ENCODE measurements at regions not wholly inside any gene's neighbourhood (a gene's known extent, or its start where the extent isn't known, plus 50 kb on each side); places are given as distances from the start of the nearest gene placed in this dataset.

DNA sequence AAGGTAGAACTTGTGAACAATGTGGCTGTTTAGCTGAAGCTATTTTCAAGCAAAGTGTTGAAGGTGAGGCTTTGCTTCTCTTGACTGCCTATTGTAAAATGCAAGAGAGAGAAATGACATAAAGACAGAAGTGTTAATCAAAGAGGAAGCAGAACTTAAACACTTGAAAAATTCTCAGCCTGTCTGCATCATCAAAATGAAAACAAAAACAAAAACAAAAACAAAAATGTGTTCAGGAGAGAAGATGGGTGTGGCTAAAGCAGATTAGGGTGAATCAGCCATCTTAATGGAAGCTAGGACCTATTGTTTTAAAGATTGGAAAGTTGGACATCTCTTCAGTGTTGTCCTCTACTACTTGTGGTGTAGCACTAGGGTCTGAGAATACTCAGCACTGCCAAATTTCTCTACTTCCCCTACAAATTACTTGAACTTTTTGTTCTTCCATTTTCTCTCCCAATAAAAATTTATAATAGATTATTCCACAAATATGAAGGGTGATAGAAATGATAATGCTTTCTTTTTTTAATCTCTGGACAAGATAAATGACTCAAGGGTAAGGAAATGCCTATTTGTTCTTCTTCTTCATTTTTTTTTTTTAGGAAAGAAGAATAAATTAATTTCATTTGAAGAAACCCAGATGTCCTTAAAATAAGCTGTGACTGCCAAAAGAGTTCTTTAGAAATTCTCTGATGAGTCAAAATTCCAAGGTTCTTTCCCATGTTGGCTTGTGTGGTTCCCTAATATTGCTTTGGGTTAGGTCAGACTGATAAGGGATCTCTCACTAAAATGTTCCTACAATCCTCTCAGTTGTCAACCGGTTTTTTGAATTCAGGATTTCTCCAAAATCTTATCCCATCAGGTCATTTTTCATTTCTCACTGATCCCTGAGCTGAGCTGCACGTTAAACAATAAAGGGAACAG lies 571.2 kb upstream of the ZEB2 start:
- no peak for DNase-seq (ENCODE audit: low spot score)

DNA sequence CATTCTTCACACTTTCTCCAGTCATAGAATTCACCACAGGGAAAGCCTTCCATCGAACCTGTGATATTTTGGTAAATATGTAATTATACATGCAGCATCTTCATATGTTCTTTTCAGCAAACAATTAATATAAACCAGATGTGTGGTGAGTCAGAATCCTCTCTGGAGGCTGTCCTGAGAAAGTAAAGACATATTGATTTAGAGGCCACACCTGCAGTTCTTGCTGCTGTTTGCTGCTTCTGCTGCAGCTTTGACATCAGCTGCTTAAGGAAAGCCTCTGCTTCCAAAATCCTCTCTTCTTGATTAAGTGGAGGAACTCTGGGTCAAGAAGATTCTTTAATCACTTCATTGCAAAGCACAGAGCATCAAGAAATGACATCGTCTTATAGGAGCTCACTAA lies 568.8 kb upstream of the ZEB2 start:
- DNase-seq (ENCODE audit: low spot score), result no peak

DNA sequence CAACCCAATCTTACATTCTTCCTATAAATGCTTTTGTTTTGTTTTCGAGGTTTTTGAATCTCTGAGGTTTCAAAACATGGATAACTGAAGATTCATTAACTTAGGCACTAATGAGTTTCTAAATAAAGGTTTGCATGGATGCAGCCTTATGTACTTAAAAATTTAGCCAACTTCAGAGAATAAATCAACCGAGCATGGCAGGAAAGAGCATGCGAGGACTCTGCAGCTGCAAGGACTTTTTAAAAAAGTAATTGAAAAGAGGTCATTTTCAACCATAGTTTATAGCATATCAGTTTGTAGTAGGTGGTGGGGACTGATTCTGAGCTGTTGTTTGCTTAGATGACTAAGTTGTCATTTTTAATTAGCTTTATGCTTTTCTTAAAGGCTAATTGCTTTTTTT lies 567.0 kb upstream of the ZEB2 start:
- DNase-seq (ENCODE audit: low spot score), result no peak

DNA sequence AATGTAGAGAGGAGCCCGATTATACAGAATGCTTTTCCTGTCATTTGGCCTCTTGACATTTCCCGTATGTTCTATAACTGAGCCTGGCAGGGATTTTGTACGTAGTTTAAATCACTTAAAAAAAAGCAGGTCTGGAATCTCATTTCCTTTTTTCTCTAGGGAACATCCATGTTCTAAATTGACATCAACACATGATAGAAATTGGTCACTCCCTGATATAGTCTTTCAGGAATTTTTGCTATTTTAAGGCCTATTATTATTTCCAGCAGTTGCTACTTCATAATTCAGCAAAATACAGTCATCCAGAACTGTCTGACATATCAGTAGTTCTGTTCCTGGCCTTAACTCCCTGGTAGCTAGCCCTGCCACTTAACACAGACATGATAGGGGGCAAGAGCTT lies 565.7 kb upstream of the ZEB2 start:
- no peak for DNase-seq (ENCODE audit: low spot score)

DNA sequence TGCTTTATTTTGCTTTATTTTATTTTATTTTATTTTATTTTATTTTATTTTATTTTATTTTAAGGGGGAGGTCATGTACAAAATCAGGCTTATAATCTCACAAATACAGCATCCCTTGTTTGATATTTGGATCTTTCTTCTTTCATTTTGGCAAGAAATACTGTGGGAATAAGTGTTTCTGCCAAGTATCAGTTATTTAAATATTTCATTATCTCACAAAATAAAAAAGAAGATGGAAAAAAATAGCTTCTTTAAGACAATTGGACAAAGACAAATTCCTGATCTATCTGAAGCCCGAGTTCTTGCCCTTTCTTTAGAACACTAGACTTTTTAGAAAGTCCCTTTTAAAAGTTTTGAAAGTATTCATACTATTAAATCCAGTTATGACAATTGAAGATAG lies 560.5 kb upstream of the ZEB2 start:
- no peak for DNase-seq (ENCODE audit: low spot score)

DNA sequence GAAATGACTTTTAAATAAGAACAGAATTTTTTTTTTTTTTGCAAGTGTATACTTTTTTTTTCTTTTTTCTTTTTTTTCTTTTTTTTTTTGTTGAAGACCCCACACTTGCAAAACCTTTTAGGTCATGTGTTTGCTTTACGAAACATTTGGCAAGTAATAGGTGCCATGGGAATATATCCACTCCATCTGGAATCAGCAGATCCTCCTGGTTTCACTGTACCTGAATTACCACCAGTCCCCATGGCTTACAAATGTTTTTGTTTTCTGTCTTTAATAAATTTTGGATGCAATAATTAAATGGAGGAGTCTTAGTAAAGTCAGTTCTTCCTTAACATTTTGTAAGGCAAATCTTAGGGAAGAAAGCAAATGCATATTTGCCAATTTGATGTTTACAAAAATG lies 559.7 kb upstream of the ZEB2 start:
- DNase-seq (ENCODE audit: low spot score), result no peak

DNA sequence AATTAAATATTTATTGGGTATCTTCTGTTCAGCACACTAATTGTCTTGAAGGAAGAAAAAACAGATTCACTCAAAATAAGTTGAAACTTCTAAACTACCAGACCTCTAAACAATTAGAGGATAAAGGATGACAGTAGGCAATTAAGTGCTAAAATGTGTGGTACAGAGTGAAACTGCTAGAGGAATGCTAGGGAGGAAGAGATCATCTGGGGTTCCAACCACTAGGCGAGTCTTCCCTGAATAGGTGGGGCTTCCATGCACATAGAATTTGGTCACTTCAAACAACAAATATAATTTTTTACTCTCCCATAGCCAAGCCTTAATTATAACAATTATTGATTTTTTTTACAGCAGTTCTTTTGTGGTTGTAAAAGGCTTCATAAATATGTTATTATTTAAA lies 559.0 kb upstream of the ZEB2 start:
- DNase-seq (ENCODE audit: low spot score), result no peak

DNA sequence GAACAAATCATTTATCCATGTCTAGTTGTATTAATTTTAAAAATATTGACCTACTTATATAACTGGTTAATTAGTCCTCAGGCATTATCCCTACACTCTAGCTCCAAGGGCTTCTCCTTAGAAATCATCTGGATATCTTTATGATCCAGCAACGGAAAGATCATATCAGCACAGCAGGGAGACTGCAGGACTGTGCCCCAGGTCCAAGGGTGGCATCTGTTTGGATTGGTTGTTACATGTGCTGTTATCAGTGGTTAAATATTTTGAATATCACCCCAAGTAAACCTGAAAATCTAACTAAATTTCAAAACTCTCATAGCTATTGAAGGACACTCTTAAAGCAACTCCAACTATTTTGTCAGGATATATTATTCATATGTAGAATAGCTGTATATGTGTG lies 556.2 kb upstream of the ZEB2 start:
- DNase-seq (ENCODE audit: low spot score), result no peak

DNA sequence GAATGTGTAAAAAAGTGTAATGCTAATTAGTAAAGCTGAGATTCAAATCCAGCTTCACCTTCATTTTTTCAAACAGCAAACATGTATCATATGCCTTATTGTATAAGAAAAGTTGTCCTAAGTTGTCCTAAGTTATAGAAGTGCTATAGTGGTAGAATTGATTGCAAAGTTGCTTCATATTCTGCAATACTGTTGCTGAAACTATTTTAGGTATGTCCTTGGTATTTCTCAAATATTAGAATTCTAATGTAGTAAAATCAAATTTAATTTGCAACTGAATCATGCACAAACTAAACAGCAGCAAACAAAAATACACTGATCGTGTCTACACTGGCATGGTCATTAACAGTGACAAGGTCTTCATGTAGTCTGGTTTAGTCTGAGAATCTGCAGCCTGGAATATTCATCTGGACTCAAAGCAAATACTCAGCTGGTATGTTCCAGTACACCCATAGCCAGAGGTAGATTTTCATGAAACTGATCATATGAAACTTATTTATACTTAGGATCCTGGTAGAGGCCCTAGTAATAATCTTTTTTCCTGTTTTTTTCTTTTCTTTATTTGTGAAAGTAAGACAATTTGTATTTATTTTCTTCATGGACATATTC lies 555.6 kb upstream of the ZEB2 start:
- DNase-seq (ENCODE audit: low spot score), result no peak

DNA sequence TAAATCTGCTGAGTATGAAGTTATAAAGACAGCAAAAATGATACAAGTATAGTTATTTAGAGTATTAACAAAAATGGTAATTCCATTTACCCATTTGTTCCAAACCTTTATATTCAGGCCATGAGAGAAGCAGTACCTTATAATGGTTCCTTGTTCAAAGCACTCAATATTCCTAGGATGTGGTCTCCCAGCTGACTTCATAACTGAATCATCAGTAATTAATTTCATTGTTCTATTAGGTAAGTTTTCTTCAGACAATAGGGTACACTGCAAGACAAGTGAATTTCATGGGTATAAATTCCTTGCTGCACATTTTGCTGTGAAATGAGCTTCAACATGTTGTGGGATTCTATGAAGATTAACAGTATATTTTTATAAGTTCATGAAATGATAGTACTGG lies 550.8 kb upstream of the ZEB2 start:
- no peak for DNase-seq (ENCODE audit: low spot score)

DNA sequence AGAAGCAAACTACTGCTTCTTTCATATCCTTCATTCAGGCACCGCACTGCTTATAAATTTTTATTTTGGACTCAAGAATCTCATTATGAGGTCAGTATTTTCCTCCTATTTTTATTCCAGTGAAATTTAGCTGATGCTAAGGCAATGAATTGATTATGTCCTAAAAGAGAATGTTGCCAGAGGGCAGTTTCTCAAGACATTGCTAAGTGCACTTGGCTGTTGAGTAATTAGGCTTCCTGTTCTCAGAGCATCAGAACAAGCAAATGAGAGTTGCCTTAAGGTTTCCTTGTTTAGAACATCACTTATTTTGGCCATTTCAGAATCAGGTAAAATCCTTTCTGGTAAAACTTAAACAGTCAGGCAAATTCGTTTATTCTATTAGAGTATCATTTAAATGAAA lies 548.6 kb upstream of the ZEB2 start:
- DNase-seq (ENCODE audit: low spot score), result no peak

DNA sequence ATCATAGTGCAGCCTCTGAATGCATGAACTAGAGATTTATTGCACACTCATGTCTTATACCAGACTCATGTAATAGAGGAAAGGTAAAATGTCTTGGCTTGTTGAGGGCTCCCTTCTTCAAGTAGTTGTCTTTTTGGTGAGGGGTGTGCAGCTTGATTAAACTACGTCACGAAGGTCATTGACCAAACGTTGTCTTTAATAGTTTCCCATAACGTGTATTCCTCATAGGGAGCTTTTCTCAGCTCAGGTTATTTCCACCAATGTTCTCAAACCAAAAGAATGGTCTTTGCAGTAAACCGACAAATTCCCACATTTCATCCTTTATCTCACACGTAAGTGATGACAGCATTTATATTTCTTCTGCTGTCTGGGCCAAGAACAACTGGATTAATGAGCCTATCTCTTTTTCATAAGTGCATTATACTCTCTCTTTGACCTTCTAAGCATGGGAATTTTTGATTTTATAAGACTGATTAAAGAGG lies 547.7 kb upstream of the ZEB2 start:
- DNase-seq (ENCODE audit: low spot score), result no peak

DNA sequence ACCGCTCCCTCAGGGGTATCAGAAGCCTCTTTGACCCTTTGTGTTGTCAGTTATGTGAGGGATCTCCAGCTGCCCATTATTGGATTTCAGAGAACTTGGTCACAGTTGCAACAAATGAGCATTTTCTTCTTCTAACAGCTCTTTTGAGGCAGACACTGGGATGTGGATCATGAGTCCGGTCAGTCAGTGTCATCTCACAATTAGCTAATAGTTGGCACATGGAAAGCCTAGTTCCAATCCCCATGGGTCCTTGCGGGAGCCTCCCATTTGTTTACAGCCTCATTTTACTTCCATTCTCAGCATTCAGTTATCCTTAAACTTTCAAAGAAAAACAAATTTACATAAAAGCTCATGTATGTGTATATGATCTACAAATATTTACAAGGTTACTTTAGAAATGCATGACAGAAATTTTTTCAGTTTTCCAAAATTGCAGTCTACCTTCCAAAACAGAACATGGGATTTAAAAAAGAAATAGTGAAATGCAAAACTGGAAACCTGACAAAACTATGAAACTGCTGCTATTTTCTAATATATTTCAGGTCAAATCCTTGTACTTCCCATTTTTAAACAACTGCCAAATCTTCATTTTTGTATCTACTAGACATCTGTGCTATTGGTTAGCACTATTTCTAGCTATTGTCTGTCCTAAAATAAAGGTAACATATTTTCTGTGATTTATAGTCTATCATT lies 547.1 kb upstream of the ZEB2 start:
- DNase-seq (ENCODE audit: low spot score), result no peak

DNA sequence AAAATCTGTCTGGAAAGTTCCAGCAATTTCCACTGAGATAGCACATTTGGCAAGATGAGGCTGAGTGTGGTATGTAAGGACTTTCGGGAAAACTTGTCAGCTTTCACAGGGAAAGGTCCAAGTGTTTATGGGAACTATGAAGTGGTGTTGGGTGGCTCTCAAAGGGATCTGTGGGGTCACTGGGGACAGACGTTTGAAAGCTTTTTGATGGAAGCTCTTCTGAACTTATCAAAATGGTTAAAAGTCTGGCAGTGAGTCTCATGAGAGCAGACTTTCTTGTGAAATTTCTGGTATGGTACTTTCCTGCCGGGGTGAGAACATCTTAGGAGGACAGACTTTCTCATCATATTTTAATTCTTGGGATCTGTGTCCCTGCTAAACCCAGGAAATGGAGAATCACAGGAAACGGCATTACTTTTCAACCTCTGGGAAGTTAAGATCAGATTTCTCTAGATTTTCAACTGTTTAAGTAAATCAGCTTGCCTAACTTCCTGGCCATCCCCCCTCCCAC lies 546.3 kb upstream of the ZEB2 start:
- DNase-seq (ENCODE audit: low spot score), result no peak

DNA sequence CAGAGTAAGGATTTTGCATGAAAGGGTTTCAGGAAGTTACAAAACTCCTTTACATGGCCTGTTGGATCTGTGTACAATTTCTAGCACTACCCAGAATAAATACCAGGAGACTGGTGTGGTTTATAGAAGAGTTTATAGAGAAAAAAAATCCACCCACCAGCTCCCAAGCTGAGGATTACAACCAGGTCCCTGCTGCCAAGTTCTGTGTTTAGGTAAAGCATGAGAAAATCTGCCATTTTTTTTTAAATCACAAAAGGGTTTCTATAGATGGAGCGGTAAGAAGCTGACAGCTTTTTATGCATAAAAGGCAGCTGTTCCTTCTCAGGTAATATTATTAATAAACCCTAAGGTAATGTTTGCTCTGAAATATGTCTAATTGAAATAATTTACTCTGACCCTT lies 545.4 kb upstream of the ZEB2 start:
- no peak for DNase-seq (ENCODE audit: low spot score)

DNA sequence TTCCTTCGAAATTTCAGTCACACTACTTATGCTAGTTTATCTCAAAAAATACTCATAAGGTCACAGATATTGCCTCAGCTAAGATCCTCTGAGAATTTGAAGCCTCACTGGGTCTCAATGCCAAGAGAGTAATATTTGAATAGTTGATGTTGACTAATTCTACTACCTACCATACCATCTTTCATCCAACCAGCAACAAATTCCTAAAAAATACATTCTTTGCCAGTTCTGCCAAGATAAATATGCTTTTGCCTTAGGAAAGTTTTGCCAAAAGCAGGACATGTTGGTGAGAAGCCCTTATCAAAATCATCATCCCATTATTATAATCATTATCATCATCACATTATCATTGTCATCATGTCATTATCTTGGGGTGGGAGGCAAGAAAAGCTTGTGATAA lies 544.6 kb upstream of the ZEB2 start:
- no peak for DNase-seq (ENCODE audit: low spot score)

DNA sequence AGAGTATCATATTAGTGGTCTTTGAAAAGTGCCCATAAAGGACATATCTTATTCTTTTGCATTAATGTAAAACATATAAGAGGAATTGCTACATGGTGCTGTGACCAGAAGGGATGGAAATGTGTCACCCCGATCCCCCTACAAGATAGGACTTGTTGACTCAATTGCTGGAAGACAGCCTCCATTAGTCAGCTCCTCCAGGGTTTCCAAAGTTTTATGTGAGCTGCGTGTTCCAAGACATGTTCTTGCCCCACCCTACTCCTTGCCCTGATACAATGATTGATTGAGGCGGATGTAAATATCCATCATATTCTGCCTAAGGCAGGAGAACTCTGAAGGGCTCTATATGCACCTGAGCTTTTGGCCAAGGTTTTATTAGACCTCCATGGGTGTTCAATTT lies 541.0 kb upstream of the ZEB2 start:
- DNase-seq (ENCODE audit: low spot score), result no peak

DNA sequence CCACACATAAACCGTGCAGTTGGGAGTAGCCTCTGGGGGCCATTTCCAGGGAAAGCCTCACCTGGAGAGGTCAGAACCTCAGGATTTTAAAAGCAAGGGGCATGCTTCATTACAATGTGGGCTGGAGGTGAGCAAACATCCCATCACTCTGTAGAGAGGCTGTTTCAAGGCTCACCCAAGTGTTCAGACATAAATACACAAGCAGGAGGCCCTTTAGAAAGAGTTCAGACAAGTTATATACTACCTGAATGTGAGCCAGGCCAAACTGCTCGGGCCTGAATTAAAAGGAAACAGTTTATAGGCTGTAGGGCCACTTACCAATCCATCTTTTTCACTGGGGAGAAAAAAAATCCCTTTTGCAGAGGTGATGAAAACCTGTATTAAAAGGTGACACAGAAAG lies 540.0 kb upstream of the ZEB2 start:
- no peak for DNase-seq (ENCODE audit: low spot score)

DNA sequence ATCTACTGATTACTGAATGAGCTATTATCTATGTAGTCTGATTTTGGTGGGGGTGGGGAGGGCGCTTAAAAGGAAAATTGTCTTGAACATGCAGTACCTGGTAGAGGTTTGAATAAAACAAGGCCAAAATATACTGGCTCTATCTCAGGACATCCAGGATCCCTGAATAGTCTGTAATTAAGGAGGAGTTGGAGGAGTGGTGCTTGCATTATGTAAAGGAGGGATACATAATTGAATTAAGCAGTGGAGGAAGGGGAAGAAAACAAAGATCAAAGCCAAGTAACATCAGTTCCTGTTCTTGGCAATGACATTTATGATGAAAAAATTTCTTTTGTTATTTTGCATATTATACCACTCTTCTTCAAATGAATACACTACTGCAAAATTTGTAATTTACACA lies 539.4 kb upstream of the ZEB2 start:
- no peak for DNase-seq (ENCODE audit: low spot score)

DNA sequence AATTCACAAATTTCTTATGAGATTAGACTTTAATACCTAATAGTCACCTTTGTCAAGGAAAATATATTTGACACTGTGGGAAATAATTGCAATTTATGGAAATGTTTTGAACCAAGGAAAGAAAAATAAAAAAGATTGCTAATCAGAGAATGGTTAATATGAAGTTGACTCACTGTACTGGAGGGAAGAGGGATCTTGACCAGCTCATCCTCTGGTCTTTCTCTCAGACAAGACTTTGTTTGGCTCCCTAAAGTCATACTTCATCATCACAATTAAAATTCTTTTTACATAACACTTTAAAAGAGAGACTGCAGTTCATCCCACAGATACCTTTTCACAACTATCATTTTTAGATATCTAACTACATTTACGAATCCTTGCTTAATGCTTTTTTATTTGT lies 538.5 kb upstream of the ZEB2 start:
- no peak for DNase-seq (ENCODE audit: low spot score)

DNA sequence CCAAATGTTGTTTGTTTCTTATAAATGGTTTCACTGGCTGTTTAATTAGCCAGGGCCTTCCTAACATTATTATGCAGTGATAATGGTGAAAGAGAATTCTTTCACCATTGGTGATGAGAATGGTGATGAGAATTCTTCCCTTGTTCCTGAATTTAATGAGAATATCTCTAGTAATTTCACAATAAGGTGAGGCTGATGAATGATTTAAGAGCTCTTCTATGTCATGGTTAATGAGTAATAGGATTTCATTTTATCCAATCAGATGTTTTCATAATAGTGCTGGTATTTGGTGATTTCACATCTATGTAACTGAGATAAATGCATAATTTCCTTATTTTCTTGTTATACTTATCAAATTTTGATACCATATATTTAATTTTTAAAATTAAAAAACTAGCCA lies 535.7 kb upstream of the ZEB2 start:
- no peak for DNase-seq (ENCODE audit: low spot score)

DNA sequence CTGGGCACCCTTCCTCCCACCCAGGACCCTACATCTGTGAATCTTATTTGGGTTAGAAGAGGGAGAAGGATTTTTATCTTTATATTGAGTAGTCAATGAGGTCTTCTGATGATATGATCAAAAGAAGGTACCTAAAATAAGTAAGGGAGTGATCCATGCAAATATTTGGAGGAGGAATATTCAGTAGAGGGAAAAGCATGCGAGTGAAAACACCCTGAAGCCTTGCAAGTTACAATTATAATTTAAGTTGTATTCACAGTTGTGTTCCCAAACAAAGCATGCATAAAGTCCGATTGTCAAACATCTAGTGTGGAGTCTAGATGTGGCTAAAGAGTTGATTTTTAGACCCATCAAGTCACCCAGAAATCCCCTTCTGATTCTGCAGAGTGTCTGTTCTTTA lies 530.2 kb upstream of the ZEB2 start:
- DNase-seq (ENCODE audit: low spot score), result no peak

DNA sequence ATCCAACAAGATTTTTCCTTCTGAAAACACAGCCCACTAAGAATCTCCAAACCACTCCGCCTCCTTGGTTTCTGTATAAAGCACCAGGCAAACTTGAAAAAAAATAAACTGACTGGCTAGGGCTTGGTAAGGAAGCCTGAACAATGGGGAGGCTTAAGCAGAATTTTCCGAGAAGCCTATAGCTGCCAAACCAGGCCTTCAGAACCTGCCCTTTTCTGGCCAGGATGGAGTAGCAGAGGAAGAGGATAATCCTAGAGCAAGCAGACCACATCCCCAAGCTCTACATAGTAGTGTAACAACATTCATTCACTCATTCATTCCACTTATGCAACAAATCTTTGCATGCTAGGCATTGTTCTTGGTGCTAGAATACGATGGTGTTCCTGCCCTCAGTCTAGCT lies 529.6 kb upstream of the ZEB2 start:
- no peak for DNase-seq (ENCODE audit: low spot score)
